CD4-positive, alpha-beta T cell treated with Interleukin-4 for 1 hour (primary cell): ENCODE measurements at regions not wholly inside any gene's neighbourhood (a gene's known extent, or its start where the extent isn't known, plus 50 kb on each side); places are given as distances from the start of the nearest gene placed in this dataset.

Source experiments
- DNase-seq, 2 donors: peaks; one replicate each; pipeline ENCODE4 v3.0.0-alpha.2; 2020 to 2022

DNA sequence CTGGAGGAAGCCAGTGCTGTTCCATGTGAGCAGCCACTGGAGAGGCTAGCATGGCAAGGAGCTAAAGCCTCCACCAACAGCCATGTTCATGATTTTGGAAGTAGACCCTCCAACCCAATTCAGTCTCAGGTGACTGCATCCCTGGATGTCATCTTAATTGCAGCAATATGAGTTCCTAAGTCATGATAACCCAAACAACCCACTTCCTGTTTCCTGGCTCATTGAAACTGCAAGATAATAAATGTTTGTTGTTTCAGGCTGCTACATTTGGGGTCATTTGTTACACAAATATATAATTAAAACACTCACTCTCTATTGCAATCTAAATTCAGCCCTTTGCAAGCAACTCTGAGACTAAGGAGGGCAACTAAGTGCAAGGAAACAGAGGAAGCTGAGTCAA, 62.4 kb upstream of the SLC24A5 start:
- no peak for DNase-seq

GRCh38 chr15:48059791-48060190, 61.0 kb upstream of the SLC24A5 start:
- no peak for DNase-seq

DNA sequence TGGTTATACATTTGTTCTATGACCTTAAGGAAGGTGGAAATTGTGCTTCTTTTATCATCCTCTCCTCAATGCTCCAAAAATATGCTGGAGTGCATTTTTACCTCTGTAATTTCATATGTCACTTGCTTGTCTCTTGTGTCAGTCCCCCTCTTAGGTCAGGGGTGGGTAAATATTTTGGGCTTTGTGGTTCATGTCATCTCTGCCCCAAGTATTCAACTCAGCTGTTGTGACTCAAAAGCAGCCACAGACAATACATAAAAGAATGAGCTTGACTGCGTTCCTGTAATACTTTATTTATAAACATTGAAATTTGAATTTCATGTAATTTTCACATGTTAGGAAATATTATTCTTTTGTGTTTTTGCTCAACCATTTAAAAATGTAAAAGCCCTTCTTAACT, 60.4 kb upstream of the SLC24A5 start:
- no peak for DNase-seq

DNA sequence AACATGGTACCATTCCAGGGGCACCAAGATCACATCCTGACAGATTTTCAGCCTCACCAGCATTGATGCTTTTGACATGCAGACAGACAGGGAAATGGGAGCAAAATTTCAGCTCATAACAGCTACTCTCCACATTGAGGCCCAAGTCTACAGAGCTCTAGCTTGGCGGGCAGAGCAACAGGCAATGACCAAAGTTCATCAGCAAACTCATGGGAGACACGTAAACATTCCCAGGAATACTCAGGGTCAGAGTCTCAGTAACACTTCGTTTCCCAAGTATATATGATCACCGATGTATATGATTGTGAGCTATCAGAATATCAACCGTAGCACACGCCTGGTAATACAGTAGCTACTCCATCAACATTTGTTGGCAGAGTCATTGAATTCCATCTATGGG, 59.2 kb upstream of the SLC24A5 start:
- no peak for DNase-seq

DNA sequence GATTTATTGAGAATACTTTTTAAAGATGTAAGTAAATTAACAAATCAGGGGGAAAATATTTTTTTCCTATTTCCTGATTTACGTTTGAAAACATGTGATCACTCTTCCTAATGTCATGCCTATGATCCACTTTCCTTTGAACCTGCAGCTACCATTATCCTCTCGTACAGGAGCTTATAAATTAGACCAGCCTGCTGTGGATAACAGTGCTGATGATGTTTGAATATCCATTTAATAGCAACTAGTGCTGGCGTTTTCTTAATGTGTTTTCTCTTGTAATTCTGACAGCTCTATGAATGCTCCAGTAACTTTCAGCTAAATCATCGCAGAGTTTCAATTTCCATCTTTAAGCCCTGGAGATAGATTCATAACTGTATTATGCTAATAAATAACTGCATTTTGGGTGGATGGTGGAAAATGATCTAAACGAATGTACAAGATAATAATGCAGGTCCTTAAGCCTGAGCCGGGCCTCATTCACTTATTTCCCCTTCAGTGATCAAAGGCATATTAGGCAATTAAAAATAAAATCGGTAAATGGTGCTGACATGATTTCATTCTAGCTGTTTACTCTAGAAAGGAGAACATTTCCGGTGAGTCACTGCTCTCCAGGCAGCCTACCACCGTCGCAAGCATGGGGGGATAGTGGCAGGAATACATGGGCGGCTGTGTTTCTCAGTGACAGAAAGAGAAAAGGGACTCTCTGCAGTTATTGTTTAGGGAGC, 58.5 kb upstream of the SLC24A5 start:
- DNase-seq: no peak

DNA sequence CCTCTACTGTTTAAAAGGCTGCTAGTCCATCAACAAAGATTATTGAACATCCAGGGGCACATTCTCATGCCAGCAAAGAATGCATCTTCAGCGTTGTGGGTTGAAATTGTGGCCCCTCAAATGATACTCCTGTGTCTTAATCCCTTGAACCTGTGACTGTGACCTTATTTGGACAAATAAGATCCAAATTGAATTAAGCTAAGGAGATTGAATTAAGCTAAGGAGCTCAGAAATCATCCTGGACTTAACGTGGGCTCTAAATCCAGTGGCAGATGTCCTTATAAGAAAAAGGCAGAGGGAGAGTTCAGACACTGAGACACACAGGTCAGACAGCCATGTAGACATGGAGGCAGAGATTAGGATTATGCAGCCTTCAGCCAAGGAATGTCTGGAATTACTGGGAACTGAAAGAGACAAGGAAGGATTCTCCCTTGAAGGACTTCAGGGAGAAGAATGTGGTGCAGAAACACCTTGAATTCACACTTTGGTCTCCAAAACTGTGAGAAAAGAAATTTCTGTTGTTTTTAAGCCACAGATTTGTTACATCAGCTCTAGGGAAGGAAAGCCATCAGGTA, 57.3 kb upstream of the SLC24A5 start:
- DNase-seq: no peak

GRCh38 chr15:48064421-48064820, 56.4 kb upstream of the SLC24A5 start:
- no peak for DNase-seq

GRCh38 chr15:48066456-48066855, 54.3 kb upstream of the SLC24A5 start:
- no peak for DNase-seq
